ENCODE measurements at regions not wholly inside any gene's neighbourhood (a gene's known extent, or its start where the extent isn't known, plus 50 kb on each side); places are given as distances from the start of the nearest gene placed in this dataset.

DNA sequence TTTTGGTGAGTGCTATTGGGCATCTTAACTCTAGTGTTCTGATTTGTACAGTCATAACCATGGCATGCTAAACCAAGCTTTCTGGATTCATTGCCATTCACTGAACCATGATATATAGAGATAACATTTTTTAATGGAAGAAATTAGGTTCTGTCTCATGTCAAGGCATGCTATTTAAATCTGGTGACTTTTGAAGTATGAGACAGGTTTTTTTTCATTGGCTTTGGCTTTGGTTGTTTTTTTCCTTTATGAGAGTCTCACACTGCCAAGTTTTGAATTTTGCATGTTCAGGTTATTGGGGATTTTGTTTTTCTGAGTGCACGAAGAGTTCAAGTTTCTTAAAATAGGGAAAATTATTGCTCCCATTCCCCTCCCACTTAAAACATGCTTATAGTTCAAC is 141.3 kb upstream of the ADAMTS5 start:
- Histone ChIP-seq H3K27me3 (replicated peaks in 1 of 4; ENCODE audit: control extremely low read depth in 1 of 4, control insufficient read depth in 3 of 4, insufficient read depth in 4 of 4, low read length in 3 of 4) (no peaks in the 10 kb centered on the region), H3K79me2 (ENCODE audit: control insufficient read depth, insufficient read depth, low read length) (no peaks in the 10 kb centered on the region), H3K9ac (ENCODE audit: low read length) (no peak overlapping the region), H2AFZ (ENCODE audit: insufficient read depth, low read depth, low read length, poor library complexity, severe bottlenecking) (no peak overlapping the region), H3K4me2 (replicated peaks; ENCODE audit: low read depth, low read length, poor library complexity, severe bottlenecking) (no peak overlapping the region), H3K36me3 (replicated peaks in 1 of 2; ENCODE audit: control extremely low read depth in 1 of 2, control insufficient read depth in 1 of 2, extremely low read depth in 1 of 2, insufficient read depth in 2 of 2, low read length in 1 of 2) (no peaks in the 10 kb centered on the region), H3K4me3 (ENCODE audit: control extremely low read depth in 1 of 5, extremely low read depth in 1 of 5, insufficient read depth in 1 of 5, low read depth in 2 of 5, low read length in 4 of 5) (no peak overlapping the region), H3K9me3 (ENCODE audit: control extremely low read depth in 1 of 3, control insufficient read depth in 2 of 3, insufficient read depth in 1 of 3, low read length in 2 of 3) (no peaks in the 10 kb centered on the region), H3K27ac (ENCODE audit: low read length in 2 of 2) (no peak overlapping the region), H4K20me1 (ENCODE audit: control insufficient read depth, insufficient read depth, low read length, poor library complexity, severe bottlenecking) (no peaks in the 10 kb centered on the region), H3K4me1 (ENCODE audit: control insufficient read depth in 2 of 2, insufficient read depth in 2 of 2, low read length in 2 of 2) (no peaks in the 10 kb centered on the region)
- ChIA-PET POLR2A (no interaction called here), CTCF (no interaction called here)
- Mint-ChIP-seq H3K27ac (no peak overlapping the region), H3K4me3 (no peak overlapping the region), H3K9me3 (ENCODE audit: insufficient read depth) (peaks cover 3% of the 10 kb centered on the region), H3K4me1 (no peaks in the 10 kb centered on the region), H3K27me3 (no peaks in the 10 kb centered on the region)
- no peak for DNase-seq
- no peak for ATAC-seq (ENCODE audit: low read depth)
- WGBS (ENCODE audit: insufficient coverage) = no CpG with 5 or more reads among the region's 1 CpG
- TF ChIP-seq CTCF (IDR thresholded peaks at IDR 0.05) (no peak), EZH2 (IDR thresholded peaks at IDR 0.05; ENCODE audit: borderline replicate concordance, insufficient read depth, low read depth, low read length, poor library complexity, severe bottlenecking) (no peak)
- intact Hi-C loops (cut with micrococcal nuclease) = no loop called here

- intact Hi-C loops (cut with micrococcal nuclease) = no loop called here
- H3K79me2 ChIP-seq (ENCODE audit: control insufficient read depth, insufficient read depth, low read length) = no peaks in the 10 kb centered on the region
- POLR2A ChIA-PET = no interaction called here
- ATAC-seq (ENCODE audit: low read depth) = no peak
- H3K27me3 Mint-ChIP-seq = no peaks in the 10 kb centered on the region
- H3K27ac ChIP-seq (ENCODE audit: low read length in 2 of 2) = no peak overlapping the region
- H3K4me3 ChIP-seq (ENCODE audit: control extremely low read depth in 1 of 5, extremely low read depth in 1 of 5, insufficient read depth in 1 of 5, low read depth in 2 of 5, low read length in 4 of 5) = no peak overlapping the region
- no peak overlapping the region for H3K9ac ChIP-seq (ENCODE audit: low read length)
- no peaks in the 10 kb centered on the region for H3K4me1 ChIP-seq (ENCODE audit: control insufficient read depth in 2 of 2, insufficient read depth in 2 of 2, low read length in 2 of 2)
- no peaks in the 10 kb centered on the region for H3K27me3 ChIP-seq (replicated peaks in 1 of 4; ENCODE audit: control extremely low read depth in 1 of 4, control insufficient read depth in 3 of 4, insufficient read depth in 4 of 4, low read length in 3 of 4)
- H3K4me1 Mint-ChIP-seq = no peaks in the 10 kb centered on the region
- no peak overlapping the region for H3K4me2 ChIP-seq (replicated peaks; ENCODE audit: low read depth, low read length, poor library complexity, severe bottlenecking)
- WGBS (ENCODE audit: insufficient coverage) = no CpG with 5 or more reads among the region's 5 CpGs
- H2AFZ ChIP-seq (ENCODE audit: insufficient read depth, low read depth, low read length, poor library complexity, severe bottlenecking) = no peak overlapping the region
- no peak overlapping the region for H3K4me3 Mint-ChIP-seq
- no peaks in the 10 kb centered on the region for H3K9me3 ChIP-seq (ENCODE audit: control extremely low read depth in 1 of 3, control insufficient read depth in 2 of 3, insufficient read depth in 1 of 3, low read length in 2 of 3)
- H3K27ac Mint-ChIP-seq = no peak overlapping the region
- H4K20me1 ChIP-seq (ENCODE audit: control insufficient read depth, insufficient read depth, low read length, poor library complexity, severe bottlenecking) = no peaks in the 10 kb centered on the region
- no peaks in the 10 kb centered on the region for H3K36me3 ChIP-seq (replicated peaks in 1 of 2; ENCODE audit: control extremely low read depth in 1 of 2, control insufficient read depth in 1 of 2, extremely low read depth in 1 of 2, insufficient read depth in 2 of 2, low read length in 1 of 2)
- H3K9me3 Mint-ChIP-seq (ENCODE audit: insufficient read depth) = peaks cover 8% of the 10 kb centered on the region
- no peak for DNase-seq
- CTCF ChIA-PET = no interaction called here
- TF ChIP-seq CTCF (IDR thresholded peaks at IDR 0.05) = no peak
- TF ChIP-seq EZH2 (IDR thresholded peaks at IDR 0.05; ENCODE audit: borderline replicate concordance, insufficient read depth, low read depth, low read length, poor library complexity, severe bottlenecking) = no peak
Observed at GRCh38 chr21:27104846-27105431, 138.1 kb upstream of the ADAMTS5 start.
